Sigmoid colon (tissue), 6 donors: ENCODE measurements at regions not wholly inside any gene's neighbourhood (a gene's known extent, or its start where the extent isn't known, plus 50 kb on each side); places are given as distances from the start of the nearest gene placed in this dataset.

ENCODE experiments used
- DNase-seq: peaks from one replicate; pipeline ENCODE4 v3.0.0-alpha.2; 2019
- H3K27ac ChIP-seq, 4 donors: fragments of 200-600 bp; sonication (generic); one replicate each; pipeline ENCODE4 v1.5.1; 2016 to 2019; ENCODE audit warnings: mild to moderate bottlenecking in 1 of 4
- H3K27me3 ChIP-seq, 3 donors: fragments of 200-600 bp; sonication (generic); one replicate each; pipeline ENCODE4 v1.5.1; 2019; ENCODE audit warnings: mild to moderate bottlenecking in 1 of 3
- H3K36me3 ChIP-seq, 4 donors: fragments of 200-600 bp; sonication (generic); one replicate each; pipeline ENCODE4 v1.5.1; 2016 to 2019
- H3K4me1 ChIP-seq, 4 donors: fragments of 200-600 bp; sonication (generic); one replicate each; pipeline ENCODE4 v1.5.1; 2017 to 2019
- H3K4me3 ChIP-seq, 4 donors: fragments of 200-600 bp; sonication (generic); one replicate each; pipeline ENCODE4 v1.5.1; 2017 to 2019; ENCODE audit warnings: mild to moderate bottlenecking in 2 of 4, moderate library complexity in 1 of 4
- H3K9me3 ChIP-seq, 4 donors: fragments of 200-600 bp in 3 of 4; sonication (generic) in 3 of 4; one replicate each; pipeline versions ENCODE4 v1.5.1 to v1.6.1; 2013 to 2019
- POLR2A ChIP-seq, 2 donors: fragments of 450-650 bp; IDR thresholded peaks; one replicate each; pipeline ENCODE4 v1.6.1; 2016; ENCODE audit warnings: antibody characterized with exemption in 2 of 2, mild to moderate bottlenecking in 2 of 2, moderate library complexity in 2 of 2
- POLR2AphosphoS5 ChIP-seq, 4 donors: sonication (generic); formaldehyde crosslinking; IDR thresholded peaks; one replicate each; pipeline ENCODE4 v1.6.1; 2017; ENCODE audit warnings: antibody characterized with exemption in 4 of 4
- WGBS, 2 donors: extraction: QIAGEN DNeasy Blood & Tissue Kit; methylation state at CpG; one replicate each; pipeline ENCODE4 v1.1.7; 2013; 5-methylcytosine and 5-hydroxymethylcytosine counted together
- intact Hi-C: fragments of 100-400 bp; cut with DNase I; formaldehyde crosslinking; loops from one replicate; pipeline ENCODE4 v1.15.1; 2023
- TF ChIP-seq, protein P1 (sequence below), 4 experiments: fragments of 450-650 bp in 3 of 4; fragments of 200-600 bp in 1 of 4; IDR thresholded peaks; one replicate each; pipeline ENCODE4 v1.5.1; 2016 to 2019; ENCODE audit warnings: antibody characterized with exemption in 4 of 4, mild to moderate bottlenecking in 3 of 4, moderate library complexity in 2 of 4
- donor health status: healthy with polysubstance abuse.
- donor health status: healthy.

DNA sequence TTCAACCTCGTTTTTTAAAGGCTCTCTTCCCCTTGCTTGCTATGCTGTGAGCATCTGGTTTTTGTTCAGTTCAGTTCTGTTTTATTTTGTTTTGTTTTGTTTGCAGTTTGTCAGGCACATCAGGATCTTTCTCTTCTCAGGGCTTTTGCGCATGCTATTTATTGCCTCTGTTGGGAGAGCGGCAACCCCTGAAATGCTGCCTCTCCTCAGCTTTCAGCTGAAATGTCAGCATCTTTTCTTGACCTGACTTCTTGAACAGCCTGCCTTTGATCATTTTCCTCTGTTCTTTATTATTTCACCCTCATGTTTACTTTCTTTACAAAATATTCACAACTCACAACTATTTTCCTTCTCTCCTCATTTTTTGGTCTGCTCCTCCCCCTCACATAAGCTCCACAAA is 50.4 kb upstream of the RC3H1 start:
- Histone ChIP-seq H3K4me1 (peaks cover 0 to 7% (median 0%) of the 10 kb centered on the region in 4 donors), H3K27me3 (no peaks in the 10 kb centered on the region), H3K27ac (no peak overlapping the region), H3K36me3 (no peaks in the 10 kb centered on the region), H3K9me3 (no peaks in the 10 kb centered on the region), H3K4me3 (no peak overlapping the region)
- DNase-seq: no peak
- WGBS, 2 donors: 69 to 72% methylated on average over 3 of the region's 3 CpGs
- TF ChIP-seq, protein P1, sequence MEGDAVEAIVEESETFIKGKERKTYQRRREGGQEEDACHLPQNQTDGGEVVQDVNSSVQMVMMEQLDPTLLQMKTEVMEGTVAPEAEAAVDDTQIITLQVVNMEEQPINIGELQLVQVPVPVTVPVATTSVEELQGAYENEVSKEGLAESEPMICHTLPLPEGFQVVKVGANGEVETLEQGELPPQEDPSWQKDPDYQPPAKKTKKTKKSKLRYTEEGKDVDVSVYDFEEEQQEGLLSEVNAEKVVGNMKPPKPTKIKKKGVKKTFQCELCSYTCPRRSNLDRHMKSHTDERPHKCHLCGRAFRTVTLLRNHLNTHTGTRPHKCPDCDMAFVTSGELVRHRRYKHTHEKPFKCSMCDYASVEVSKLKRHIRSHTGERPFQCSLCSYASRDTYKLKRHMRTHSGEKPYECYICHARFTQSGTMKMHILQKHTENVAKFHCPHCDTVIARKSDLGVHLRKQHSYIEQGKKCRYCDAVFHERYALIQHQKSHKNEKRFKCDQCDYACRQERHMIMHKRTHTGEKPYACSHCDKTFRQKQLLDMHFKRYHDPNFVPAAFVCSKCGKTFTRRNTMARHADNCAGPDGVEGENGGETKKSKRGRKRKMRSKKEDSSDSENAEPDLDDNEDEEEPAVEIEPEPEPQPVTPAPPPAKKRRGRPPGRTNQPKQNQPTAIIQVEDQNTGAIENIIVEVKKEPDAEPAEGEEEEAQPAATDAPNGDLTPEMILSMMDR (IDR thresholded peaks at IDR 0.05): no peak
- no peak for TF ChIP-seq POLR2AphosphoS5 (IDR thresholded peaks at IDR 0.05)
- no peak for TF ChIP-seq POLR2A (IDR thresholded peaks at IDR 0.05)
- intact Hi-C loops: loop anchor here (5.0 kb wide), 1 partner anchor 50 kb away; the partner anchor contains the start of gene RC3H1
